GM12878 (cell line): ENCODE measurements at regions not wholly inside any gene's neighbourhood (a gene's known extent, or its start where the extent isn't known, plus 50 kb on each side); places are given as distances from the start of the nearest gene placed in this dataset.

Experiments used
- ATAC-seq: fragments of 200-7000 bp; cut with Tn5 transposase; 3 replicates; pipeline ENCODE4 v1.9.1; 2020; ENCODE audit warnings: mild to moderate bottlenecking, moderate library complexity
- BruUV-seq: library from RNA; stranded (reverse); fragments of 400-500 nt; replicated peaks from 2 replicates; lab custom pipeline; 2021; lab: Mats Ljungman, UMichigan
- CTCF ChIA-PET: fragments of 300-600 bp; sonication (Branson Sonifier 250); formaldehyde crosslinking; extraction: SDS; loops from one replicate; lab custom pipeline; 2021; ENCODE audit warnings: inconsistent platforms; lab: Yijun Ruan, JAX
- POLR2A ChIA-PET: fragments of 350-600 bp; formaldehyde crosslinking; extraction: SDS; loops from one replicate; lab custom pipeline; 2021; ENCODE audit warnings: inconsistent platforms; lab: Charles Lee
- RAD21 ChIA-PET: fragments of 300-600 bp; sonication (Branson Sonifier 250); formaldehyde crosslinking; loops from one replicate; lab custom pipeline; 2023; ENCODE audit warnings: antibody characterized with exemption; ENCODE audit not compliant: unreplicated experiment; lab: Charles Lee
- SMC1A ChIA-PET: fragments of 300-600 bp; sonication (Branson Sonifier 250); formaldehyde crosslinking; loops from one replicate; lab custom pipeline; 2023; ENCODE audit not compliant: unreplicated experiment, uncharacterized antibody; lab: Charles Lee
- DNase-seq: peaks from one replicate; pipeline ENCODE4 v3.0.0-alpha.2; 2011; ENCODE audit warnings: low read depth, low spot score
- FAIRE-seq: peaks from 3 replicates; lab custom pipeline; 2011; peaks lifted over from hg19 to GRCh38; lab: Jason Lieb, UNC
- H2AFZ ChIP-seq: 2 replicates; pipeline ENCODE4 v1.6.0; 2011; ENCODE audit warnings: low read depth, low read length, control low read depth; ENCODE audit not compliant: control insufficient read depth
- H3K27ac ChIP-seq: 2 replicates; pipeline ENCODE4 v1.5.1; 2011; ENCODE audit warnings: control low read depth; ENCODE audit not compliant: control insufficient read depth, insufficient read depth
- H3K27me3 ChIP-seq, 2 experiments: replicated peaks in 1 of 2; 2 replicates each; pipeline versions ENCODE4 v1.6.0 to v1.6.1; 2011; ENCODE audit warnings: low read length in 1 of 2; ENCODE audit not compliant: control insufficient read depth in 2 of 2, insufficient read depth in 2 of 2
- H3K36me3 ChIP-seq, 2 experiments: 2 replicates each; pipeline ENCODE4 v1.5.1; 2011; ENCODE audit warnings: low read length in 1 of 2; ENCODE audit not compliant: control insufficient read depth in 2 of 2, insufficient read depth in 2 of 2
- H3K4me1 ChIP-seq: 2 replicates; pipeline ENCODE4 v1.6.1; 2011; ENCODE audit warnings: mild to moderate bottlenecking, low read length, moderate library complexity, mixed read lengths; ENCODE audit not compliant: control insufficient read depth, insufficient read depth
- H3K4me2 ChIP-seq: 2 replicates; pipeline ENCODE4 v1.6.0; 2011; ENCODE audit warnings: control low read depth; ENCODE audit not compliant: control insufficient read depth, insufficient read depth
- H3K4me3 ChIP-seq: fragments of 200-600 bp; sonication (generic); 2 replicates; pipeline ENCODE4 v1.5.1; 2016
- H3K79me2 ChIP-seq: 2 replicates; pipeline ENCODE4 v1.6.0; 2011; ENCODE audit warnings: low read length; ENCODE audit not compliant: control insufficient read depth, insufficient read depth
- H3K9ac ChIP-seq: 2 replicates; pipeline ENCODE4 v1.8.0; 2011; ENCODE audit warnings: low read length, control low read depth, mixed read lengths; ENCODE audit not compliant: control insufficient read depth, insufficient read depth
- H3K9me3 ChIP-seq: replicated peaks from 3 replicates; pipeline ENCODE4 v1.5.1; 2011; ENCODE audit warnings: mild to moderate bottlenecking, low read length; ENCODE audit not compliant: control insufficient read depth, insufficient read depth
- H4K20me1 ChIP-seq: 2 replicates; pipeline ENCODE4 v1.6.0; 2011; ENCODE audit not compliant: control insufficient read depth, insufficient read depth
- ATF2 ChIP-seq: IDR thresholded peaks from 2 replicates; pipeline ENCODE4 v1.6.1; 2012; ENCODE audit warnings: low read length, inconsistent platforms
- CBX3 ChIP-seq: fragments of 200-600 bp; sonication (generic); IDR thresholded peaks from 2 replicates; pipeline ENCODE4 v1.6.1; 2016; ENCODE audit warnings: low read depth, borderline replicate concordance
- EED ChIP-seq: sonication (generic); IDR thresholded peaks from 2 replicates; pipeline ENCODE4 v1.6.1; 2016; ENCODE audit warnings: antibody characterized with exemption, low read depth
- EZH2 ChIP-seq: IDR thresholded peaks from 2 replicates; pipeline ENCODE4 v1.6.1; 2012; ENCODE audit warnings: low read depth, mild to moderate bottlenecking, control low read depth, inconsistent platforms, low read length, borderline replicate concordance; ENCODE audit not compliant: control insufficient read depth
- JUNB ChIP-seq: IDR thresholded peaks from 2 replicates; pipeline ENCODE4 v1.6.1; 2016; ENCODE audit warnings: antibody characterized with exemption, mild to moderate bottlenecking
- KLF5 ChIP-seq: fragments of 450-650 bp; IDR thresholded peaks from 2 replicates; pipeline ENCODE4 v1.6.1; 2014; ENCODE audit warnings: mild to moderate bottlenecking; ENCODE audit not compliant: partially characterized antibody
- LARP7 ChIP-seq: fragments of 450-650 bp; IDR thresholded peaks from 2 replicates; pipeline ENCODE4 v1.6.1; 2017; ENCODE audit warnings: mild to moderate bottlenecking
- MLLT1 ChIP-seq: fragments of 450-650 bp; IDR thresholded peaks from 2 replicates; pipeline ENCODE4 v1.6.1; 2016; ENCODE audit warnings: mild to moderate bottlenecking
- NFXL1 ChIP-seq: fragments of 450-650 bp; IDR thresholded peaks from 2 replicates; pipeline ENCODE4 v1.6.1; 2017; ENCODE audit warnings: antibody characterized with exemption, mild to moderate bottlenecking, borderline replicate concordance
- POLR2A ChIP-seq: IDR thresholded peaks from 2 replicates; pipeline ENCODE4 v1.6.1; 2011; ENCODE audit warnings: low read depth, mild to moderate bottlenecking, low read length
- SPI1 ChIP-seq: IDR thresholded peaks from 2 replicates; pipeline ENCODE4 v1.6.1; 2011; ENCODE audit warnings: low read depth, mild to moderate bottlenecking, low read length, moderate library complexity, borderline replicate concordance; ENCODE audit not compliant: insufficient read depth
- YY1 ChIP-seq: IDR thresholded peaks from 2 replicates; pipeline ENCODE4 v1.6.1; 2011; ENCODE audit warnings: low read depth, mild to moderate bottlenecking, low read length
- WGBS: methylation state at CpG from one replicate; pipeline ENCODE4 v1.1.6; 2016; ENCODE audit warnings: low lambda C conversion rate; ENCODE audit not compliant: insufficient replicate concordance, insufficient coverage; ENCODE audit errors: missing lambda C conversion rate; 5-methylcytosine and 5-hydroxymethylcytosine counted together
- in situ Hi-C: fragments of 300-500 bp; cut with MboI; formaldehyde crosslinking; loops from 9 replicates; pipeline ENCODE4 v1.14.3; 2018; ENCODE audit warnings: mixed read lengths
- intact Hi-C: fragments of 100-400 bp; cut with micrococcal nuclease; formaldehyde crosslinking; loops from one replicate; pipeline ENCODE4 v1.14.2; 2022; ENCODE audit not compliant: unreplicated experiment

DNA sequence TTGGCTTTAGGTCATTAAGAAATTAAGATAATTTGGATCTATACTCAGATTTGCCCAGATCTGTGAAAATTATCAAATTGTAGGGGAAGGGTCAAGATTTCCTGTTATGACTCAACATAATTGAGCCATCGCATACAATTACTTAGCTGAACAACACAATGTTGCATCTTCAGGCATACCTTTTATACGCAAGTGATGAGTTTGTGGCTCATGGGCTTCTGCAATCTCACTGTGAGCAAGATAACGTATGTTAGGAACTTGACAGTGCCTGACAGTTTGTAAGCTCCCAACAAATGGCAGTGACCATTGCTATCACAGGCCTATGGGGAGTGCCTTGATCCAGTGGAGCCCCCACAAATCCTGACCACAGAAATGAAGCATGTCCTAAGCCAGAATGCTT lies 199.7 kb downstream of the BCAT1 start:
- no peak overlapping the region for H3K27ac ChIP-seq
- H3K79me2 ChIP-seq: no peaks in the 10 kb centered on the region
- ChIA-PET RAD21 (no interaction called here), POLR2A (interaction anchor here (0.6 kb wide), 1 partner anchor 118 kb away, joined by 4 read pairs; no protein-coding TSS in a partner anchor), SMC1A (no interaction called here), CTCF (no interaction called here)
- no TSS peak for BruUV-seq
- DNase-seq: no peak
- no peak overlapping the region for H3K9ac ChIP-seq
- H3K4me3 ChIP-seq: no peak overlapping the region
- FAIRE-seq: no peak
- H3K9me3 ChIP-seq: no peaks in the 10 kb centered on the region
- TF ChIP-seq LARP7: no peak
- no peak for TF ChIP-seq EED
- TF ChIP-seq YY1: no peak
- no peak for TF ChIP-seq POLR2A
- no peak for TF ChIP-seq NFXL1
- TF ChIP-seq JUNB: no peak
- no peak for TF ChIP-seq SPI1
- no peak for TF ChIP-seq ATF2
- no peaks in the 10 kb centered on the region for H3K4me1 ChIP-seq
- in situ Hi-C loops (no loop called here), intact Hi-C loops (no loop called here)
- H3K27me3 ChIP-seq: peaks cover 2 to 4% of the 10 kb centered on the region in 2 experiments; a peak in 3 of 4 replicates
- no peak for ATAC-seq
- no peak overlapping the region for H3K4me2 ChIP-seq
- H4K20me1 ChIP-seq: no peaks in the 10 kb centered on the region
- H2AFZ ChIP-seq: no peak overlapping the region
- 59% methylated on average over 3 of the region's 3 CpGs for WGBS
- H3K36me3 ChIP-seq: no peaks in the 10 kb centered on the region

- Histone ChIP-seq H3K27me3 (peaks cover 2 to 4% of the 10 kb centered on the region in 2 experiments; a peak in 3 of 4 replicates), H3K4me2 (no peak overlapping the region), H2AFZ (no peak overlapping the region), H3K36me3 (no peaks in the 10 kb centered on the region), H3K9me3 (no peaks in the 10 kb centered on the region), H3K27ac (no peak overlapping the region), H3K9ac (no peak overlapping the region), H3K4me3 (no peak overlapping the region), H3K79me2 (no peaks in the 10 kb centered on the region), H3K4me1 (no peaks in the 10 kb centered on the region), H4K20me1 (no peaks in the 10 kb centered on the region)
- 73% methylated on average over 11 of the region's 11 CpGs for WGBS
- intact Hi-C loops (no loop called here), in situ Hi-C loops (no loop called here)
- ChIA-PET SMC1A (no interaction called here), POLR2A (no interaction called here), CTCF (no interaction called here), RAD21 (no interaction called here)
- FAIRE-seq (no peak), DNase-seq (no peak), ATAC-seq (no peak)
- TF ChIP-seq EZH2 (no peak), MLLT1 (no peak), KLF5 (no peak), CBX3 (no peak)
- BruUV-seq: no TSS peak
These were observed 200.6 kb downstream of the BCAT1 start for GRCh38 chr12:24748326-24748725.
